ENCODE measurements at regions not wholly inside any gene's neighbourhood (a gene's known extent, or its start where the extent isn't known, plus 50 kb on each side); places are given as distances from the start of the nearest gene placed in this dataset.
"Not testable (repeated sequence)": the region's sequence is repeated elsewhere in the genome, so short reads cannot be mapped to it uniquely, and the experiment has no call there.

- DNase-seq (ENCODE audit: low spot score), result no peak
These were observed 57.3 kb downstream of the MED10 start for GRCh38 chr5:6321078-6321477.

GRCh38 chr5:6319116-6319515 lies 59.2 kb downstream of the MED10 start:
- DNase-seq (ENCODE audit: low spot score), result no peak

- no peak for DNase-seq (ENCODE audit: low spot score)
These were observed 61.1 kb downstream of the MED10 start for GRCh38 chr5:6317116-6317798.

- no peak for DNase-seq (ENCODE audit: low spot score)
These were observed 62.8 kb downstream of the MED10 start for GRCh38 chr5:6315580-6315979.

- DNase-seq (ENCODE audit: low spot score), result no peak
These were observed 66.5 kb downstream of the MED10 start for GRCh38 chr5:6311568-6312501.

GRCh38 chr5:6309949-6310348 lies 68.4 kb downstream of the MED10 start:
- no peak for DNase-seq (ENCODE audit: low spot score)

GRCh38 chr5:6308683-6309082 lies 69.7 kb downstream of the MED10 start:
- no peak for DNase-seq (ENCODE audit: low spot score)

- no peak for DNase-seq (ENCODE audit: low spot score)
These were observed 71.0 kb downstream of the MED10 start for GRCh38 chr5:6307304-6307703.

GRCh38 chr5:6305853-6306252 lies 72.5 kb downstream of the MED10 start:
- DNase-seq (ENCODE audit: low spot score), result no peak

- no peak for DNase-seq (ENCODE audit: low spot score)
These were observed 75.7 kb downstream of the MED10 start for GRCh38 chr5:6302684-6303083.

GRCh38 chr5:6302075-6302474 lies 76.3 kb downstream of the MED10 start:
- DNase-seq (ENCODE audit: low spot score), result no peak

- DNase-seq (ENCODE audit: low spot score), result no peak
These were observed 81.8 kb downstream of the MED10 start for GRCh38 chr5:6296524-6296923.

- DNase-seq (ENCODE audit: low spot score), result peak; percentile 16
These were observed 86.4 kb downstream of the MED10 start for GRCh38 chr5:6291961-6292360.

- no peak for DNase-seq (ENCODE audit: low spot score)
These were observed 89.1 kb downstream of the MED10 start for GRCh38 chr5:6289239-6289638.

- no peak for DNase-seq (ENCODE audit: low spot score)
These were observed 91.2 kb downstream of the MED10 start for GRCh38 chr5:6287176-6287575.

GRCh38 chr5:6286404-6286803 lies 91.9 kb downstream of the MED10 start:
- no peak for DNase-seq (ENCODE audit: low spot score)

GRCh38 chr5:6284491-6284890 lies 93.9 kb downstream of the MED10 start:
- DNase-seq (ENCODE audit: low spot score), result not testable (repeated sequence)

GRCh38 chr5:6282352-6282751 lies 96.0 kb downstream of the MED10 start:
- DNase-seq (ENCODE audit: low spot score), result no peak

GRCh38 chr5:6281818-6282217 lies 96.5 kb downstream of the MED10 start:
- DNase-seq (ENCODE audit: low spot score), result no peak

GRCh38 chr5:6280425-6281100 lies 97.8 kb downstream of the MED10 start:
- DNase-seq (ENCODE audit: low spot score), result no peak

GRCh38 chr5:6279607-6280006 lies 98.7 kb downstream of the MED10 start:
- DNase-seq (ENCODE audit: low spot score), result no peak

- DNase-seq (ENCODE audit: low spot score), result no peak
These were observed 103.4 kb downstream of the MED10 start for GRCh38 chr5:6274846-6275543.

Data from CD4-positive, alpha-beta T cell treated with Interleukin-15 for 4 hours (primary cell).